SU-DHL-6 (cell line): ENCODE measurements at regions not wholly inside any gene's neighbourhood (a gene's known extent, or its start where the extent isn't known, plus 50 kb on each side); places are given as distances from the start of the nearest gene placed in this dataset.

ENCODE experiments used
- H2AFZ ChIP-seq: fragments of 200-600 bp; sonication (generic); 2 replicates; pipeline ENCODE4 v1.6.1; 2014; ENCODE audit warnings: low read depth, mild to moderate bottlenecking, moderate library complexity, mixed read lengths, antibody characterized with exemption, low read length; ENCODE audit not compliant: severe bottlenecking
- H3F3A ChIP-seq: fragments of 200-600 bp; shearing (Covaris generic); 2 replicates; pipeline ENCODE4 v1.6.0; 2016; ENCODE audit warnings: antibody characterized with exemption, mild to moderate bottlenecking; ENCODE audit not compliant: insufficient read depth
- H3K27ac ChIP-seq: fragments of 200-600 bp; sonication (generic); 2 replicates; pipeline ENCODE4 v1.5.1; 2016; ENCODE audit warnings: low read depth, mild to moderate bottlenecking, low read length, moderate library complexity, mixed read lengths
- H3K27me3 ChIP-seq: fragments of 200-600 bp; sonication (generic), shearing (Covaris generic); 2 replicates; pipeline ENCODE4 v1.6.0; 2014; ENCODE audit warnings: mild to moderate bottlenecking, low read length
- H3K36me3 ChIP-seq: fragments of 200-600 bp; sonication (generic); 2 replicates; pipeline ENCODE4 v1.6.1; 2014; ENCODE audit warnings: mild to moderate bottlenecking, low read length, mixed read lengths
- H3K4me2 ChIP-seq: fragments of 300-600, 200-600 bp; shearing (Covaris generic), sonication (generic); 2 replicates; pipeline ENCODE4 v1.6.0; 2014; ENCODE audit warnings: low read length, low read depth, mild to moderate bottlenecking; ENCODE audit not compliant: poor library complexity, severe bottlenecking
- H3K4me3 ChIP-seq: fragments of 200-600 bp; sonication (generic); 2 replicates; pipeline ENCODE4 v1.5.1; 2014; ENCODE audit warnings: antibody characterized with exemption, low read length, mild to moderate bottlenecking, mixed read lengths; ENCODE audit not compliant: insufficient read depth, poor library complexity, severe bottlenecking
- H3K79me2 ChIP-seq: fragments of 200-600 bp; sonication (generic); 2 replicates; pipeline ENCODE4 v1.6.1; 2014; ENCODE audit warnings: mild to moderate bottlenecking, low read length, moderate library complexity; ENCODE audit not compliant: insufficient read depth
- H3K9ac ChIP-seq: fragments of 200-600 bp; sonication (generic); 2 replicates; pipeline ENCODE4 v1.7.0; 2014; ENCODE audit warnings: mild to moderate bottlenecking, low read length
- H3K9me2 ChIP-seq: fragments of 200-600 bp; sonication (generic); replicated peaks from 2 replicates; pipeline ENCODE4 v1.6.1; 2014; ENCODE audit warnings: low read length; ENCODE audit not compliant: insufficient read depth
- H3K9me3 ChIP-seq: fragments of 200-600 bp; sonication (generic); 2 replicates; pipeline ENCODE4 v1.6.1; 2014; ENCODE audit warnings: low read length, mixed read lengths; ENCODE audit not compliant: insufficient read depth
- H4K20me1 ChIP-seq: fragments of 200-600 bp; sonication (generic); 2 replicates; pipeline ENCODE4 v1.6.1; 2014; ENCODE audit warnings: low read depth, mild to moderate bottlenecking, antibody characterized with exemption, low read length, moderate library complexity, mixed read lengths
- EZH2phosphoT487 ChIP-seq: fragments of 200-600 bp; sonication (generic), shearing (Covaris generic); conservative IDR thresholded peaks from 2 replicates; pipeline ENCODE4 v1.6.1; 2018; ENCODE audit warnings: mild to moderate bottlenecking, antibody characterized with exemption, low read length, moderate library complexity, mixed read lengths
- TF ChIP-seq, protein P1 (sequence below): fragments of 200-600 bp; sonication (generic); IDR thresholded peaks from one replicate; pipeline ENCODE4 v1.5.1; 2017; ENCODE audit warnings: antibody characterized with exemption, mild to moderate bottlenecking, low read length, moderate library complexity; ENCODE audit not compliant: insufficient read depth, poor library complexity, severe bottlenecking

- no peaks in the 10 kb centered on the region for H3K36me3 ChIP-seq
- no peaks in the 10 kb centered on the region for H3K9me2 ChIP-seq
- no peaks in the 10 kb centered on the region for H3K27me3 ChIP-seq
- no peaks in the 10 kb centered on the region for H3K79me2 ChIP-seq
- H3K4me2 ChIP-seq: no peak overlapping the region
- no peak overlapping the region for H3K9ac ChIP-seq
- no peak overlapping the region for H2AFZ ChIP-seq
- no peaks in the 10 kb centered on the region for H4K20me1 ChIP-seq
- no peak overlapping the region for H3K4me3 ChIP-seq
- no peak for TF ChIP-seq EZH2phosphoT487
- TF ChIP-seq, protein P1, sequence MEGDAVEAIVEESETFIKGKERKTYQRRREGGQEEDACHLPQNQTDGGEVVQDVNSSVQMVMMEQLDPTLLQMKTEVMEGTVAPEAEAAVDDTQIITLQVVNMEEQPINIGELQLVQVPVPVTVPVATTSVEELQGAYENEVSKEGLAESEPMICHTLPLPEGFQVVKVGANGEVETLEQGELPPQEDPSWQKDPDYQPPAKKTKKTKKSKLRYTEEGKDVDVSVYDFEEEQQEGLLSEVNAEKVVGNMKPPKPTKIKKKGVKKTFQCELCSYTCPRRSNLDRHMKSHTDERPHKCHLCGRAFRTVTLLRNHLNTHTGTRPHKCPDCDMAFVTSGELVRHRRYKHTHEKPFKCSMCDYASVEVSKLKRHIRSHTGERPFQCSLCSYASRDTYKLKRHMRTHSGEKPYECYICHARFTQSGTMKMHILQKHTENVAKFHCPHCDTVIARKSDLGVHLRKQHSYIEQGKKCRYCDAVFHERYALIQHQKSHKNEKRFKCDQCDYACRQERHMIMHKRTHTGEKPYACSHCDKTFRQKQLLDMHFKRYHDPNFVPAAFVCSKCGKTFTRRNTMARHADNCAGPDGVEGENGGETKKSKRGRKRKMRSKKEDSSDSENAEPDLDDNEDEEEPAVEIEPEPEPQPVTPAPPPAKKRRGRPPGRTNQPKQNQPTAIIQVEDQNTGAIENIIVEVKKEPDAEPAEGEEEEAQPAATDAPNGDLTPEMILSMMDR: no peak
- 0 out of 2 replicates have a peak, but pooled peaks cover 5% of the 10 kb centered on the region for H3K9me3 ChIP-seq
- no peaks in the 10 kb centered on the region; the same call in 1 of the 2 replicates for H3F3A ChIP-seq
- H3K27ac ChIP-seq: no peak overlapping the region
These were observed 122.4 kb upstream of the SLC1A4 start for GRCh38 chr2:64866797-64867196.

DNA sequence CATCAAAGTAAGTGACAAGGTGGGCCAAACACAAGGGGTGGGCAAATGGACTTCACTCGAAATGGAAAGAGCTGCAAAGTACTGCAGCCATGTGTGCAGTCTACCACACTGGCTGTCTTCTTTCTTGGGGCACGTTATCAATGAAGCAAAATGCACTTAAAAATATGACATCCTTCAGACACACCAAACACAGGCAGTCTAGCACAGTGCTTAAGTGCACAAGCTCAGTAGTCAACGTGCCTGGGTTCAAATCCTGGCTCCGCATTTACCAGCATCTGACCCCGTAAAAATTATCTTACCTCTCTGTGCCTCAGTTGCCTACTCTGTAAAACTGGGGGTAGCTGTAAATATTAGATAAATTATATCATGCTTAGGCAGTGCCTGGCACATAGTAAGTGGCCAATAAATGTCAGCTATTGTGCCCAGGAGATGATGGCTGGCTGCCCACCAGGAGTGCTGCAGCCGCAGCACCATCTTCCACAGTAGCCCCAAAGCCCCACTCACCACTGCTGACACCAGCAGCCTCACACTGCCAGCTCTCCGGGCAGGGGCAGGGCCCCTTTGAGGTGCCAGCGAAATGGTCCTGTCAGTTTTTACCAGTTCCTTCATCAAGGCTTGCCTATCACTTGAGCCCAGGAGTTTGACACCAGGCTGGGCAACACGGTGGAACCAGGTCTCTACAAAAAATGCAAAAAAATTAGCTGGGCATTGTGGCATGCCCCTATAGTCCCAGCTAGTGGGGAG lies 121.8 kb upstream of the SLC1A4 start:
- Histone ChIP-seq H3K79me2 (no peaks in the 10 kb centered on the region), H2AFZ (no peak overlapping the region), H3F3A (no peaks in the 10 kb centered on the region; the same call in 1 of the 2 replicates), H3K4me2 (no peak overlapping the region), H3K4me3 (no peak overlapping the region), H3K9me3 (0 out of 2 replicates have a peak, but pooled peaks cover 5% of the 10 kb centered on the region), H3K27me3 (no peaks in the 10 kb centered on the region), H3K9ac (no peak overlapping the region), H3K36me3 (no peaks in the 10 kb centered on the region), H3K27ac (no peak overlapping the region), H3K9me2 (no peaks in the 10 kb centered on the region), H4K20me1 (no peaks in the 10 kb centered on the region)
- no peak for TF ChIP-seq EZH2phosphoT487
- TF ChIP-seq, protein P1: no peak

- Histone ChIP-seq H3K4me2 (no peak overlapping the region), H3K36me3 (no peaks in the 10 kb centered on the region), H4K20me1 (no peaks in the 10 kb centered on the region), H2AFZ (no peak overlapping the region), H3K9ac (no peak overlapping the region), H3K4me3 (no peak overlapping the region), H3F3A (no peaks in the 10 kb centered on the region; the same call in 1 of the 2 replicates), H3K9me2 (no peaks in the 10 kb centered on the region), H3K79me2 (no peaks in the 10 kb centered on the region), H3K27ac (no peak overlapping the region), H3K27me3 (no peaks in the 10 kb centered on the region), H3K9me3 (no peaks in the 10 kb centered on the region)
- TF ChIP-seq, protein P1: no peak
- no peak for TF ChIP-seq EZH2phosphoT487
These were observed 120.1 kb upstream of the SLC1A4 start for GRCh38 chr2:64869126-64869525.
